ENCODE measurements at regions not wholly inside any gene's neighbourhood (a gene's known extent, or its start where the extent isn't known, plus 50 kb on each side); places are given as distances from the start of the nearest gene placed in this dataset.

- Histone ChIP-seq H2BK12ac (ENCODE audit: low read depth, low read length) (no peak overlapping the region), H3K4ac (replicated peaks; ENCODE audit: insufficient read length, low read depth, low read length) (no peak overlapping the region), H4K20me1 (replicated peaks in 1 of 2; ENCODE audit: control insufficient read depth in 1 of 2, insufficient read depth in 2 of 2, low read length in 2 of 2) (no peaks in the 10 kb centered on the region), H2BK20ac (ENCODE audit: low read length) (no peak overlapping the region), H3K27me3 (replicated peaks in 1 of 4; ENCODE audit: control insufficient read depth in 3 of 4, extremely low read depth in 1 of 4, insufficient read depth in 3 of 4, low read length in 3 of 4) (no peaks in the 10 kb centered on the region), H2BK5ac (ENCODE audit: low read depth, low read length) (no peak overlapping the region), H3K23ac (ENCODE audit: insufficient read length) (no peak overlapping the region), H3K4me1 (replicated peaks in 1 of 4; ENCODE audit: control insufficient read depth in 3 of 4, insufficient read depth in 4 of 4, low read length in 3 of 4) (peaks cover 0 to 11% (median 4%) of the 10 kb centered on the region in 4 experiments; a peak in 5 of 7 replicates), H2BK15ac (ENCODE audit: low read length) (no peak overlapping the region), H4K91ac (replicated peaks; ENCODE audit: insufficient read length, low read length) (no peak overlapping the region), H3K18ac (ENCODE audit: extremely low read depth, low read length) (no peak overlapping the region), H3K27ac (ENCODE audit: low read depth, low read length) (no peak overlapping the region), H3K9ac (replicated peaks in 1 of 4; ENCODE audit: extremely low read depth in 1 of 4, low read depth in 3 of 4, low read length in 3 of 4) (no peak overlapping the region), H3K4me3 (ENCODE audit: extremely low read depth in 1 of 4, insufficient read depth in 2 of 4, low read depth in 3 of 4, low read length in 4 of 4) (no peak overlapping the region), H2BK120ac (replicated peaks; ENCODE audit: low read depth, low read length) (no peak overlapping the region), H3K79me2 (ENCODE audit: control insufficient read depth in 1 of 2, insufficient read depth in 2 of 2, low read length in 2 of 2) (no peaks in the 10 kb centered on the region), H3K56ac (replicated peaks; ENCODE audit: insufficient read length, low read depth, low read length) (no peak overlapping the region), H4K8ac (ENCODE audit: extremely low read depth, insufficient read depth, low read length) (no peak overlapping the region), H2AFZ (ENCODE audit: low read length) (no peak overlapping the region), H3K79me1 (ENCODE audit: low read depth, low read length) (no peaks in the 10 kb centered on the region), H3K36me3 (ENCODE audit: control insufficient read depth in 2 of 4, insufficient read depth in 4 of 4, low read length in 3 of 4) (no peaks in the 10 kb centered on the region), H3K9me3 (ENCODE audit: insufficient read depth in 2 of 2, low read depth in 1 of 2, low read length in 1 of 2) (no peaks in the 10 kb centered on the region), H3K23me2 (ENCODE audit: low read depth, low read length) (no peaks in the 10 kb centered on the region), H2AK5ac (ENCODE audit: low read depth, low read length) (no peak overlapping the region), H3K4me2 (ENCODE audit: insufficient read depth in 1 of 2, low read depth in 2 of 2, low read length in 2 of 2) (no peak overlapping the region), H3K14ac (ENCODE audit: insufficient read length) (no peak overlapping the region), H4K5ac (ENCODE audit: insufficient read length, low read depth, low read length) (no peak overlapping the region)
- TF ChIP-seq RAD21 (IDR thresholded peaks at IDR 0.05 in 1 of 2, conservative IDR thresholded peaks at IDR 0.05 in 1 of 2; ENCODE audit: low read depth in 2 of 2, low read length in 2 of 2): no peak
- TF ChIP-seq KDM4A (IDR thresholded peaks at IDR 0.05; ENCODE audit: low read depth, low read length, severe bottlenecking): no peak
- no peak for TF ChIP-seq EP300 (IDR thresholded peaks at IDR 0.05; ENCODE audit: borderline replicate concordance in 1 of 2, low read depth in 2 of 2, low read length in 2 of 2)
- TF ChIP-seq CTBP2 (IDR thresholded peaks at IDR 0.05; ENCODE audit: borderline replicate concordance, insufficient read depth, insufficient read length, low read length): no peak
- no peak for TF ChIP-seq TAF1 (IDR thresholded peaks at IDR 0.05; ENCODE audit: low read depth, low read length)
- TF ChIP-seq CEBPB (IDR thresholded peaks at IDR 0.05; ENCODE audit: low read depth, low read length): no peak
- TF ChIP-seq CBX5 (IDR thresholded peaks at IDR 0.05; ENCODE audit: low read depth, low read length): no peak
- ChIA-PET POLR2A (ENCODE audit: partially characterized antibody) (no interaction called here), CTCF (ENCODE audit: partially characterized antibody) (no interaction called here)
- FAIRE-seq (no peak), DNase-seq (ENCODE audit: low read depth in 1 of 2, low spot score in 2 of 2) (no peak)
- WGBS, 2 experiments (ENCODE audit: extremely low coverage in 1 of 2, insufficient coverage in 1 of 2, insufficient read length in 1 of 2, insufficient replicate concordance in 2 of 2, low coverage in 1 of 2, low lambda C conversion rate in 2 of 2, missing lambda C conversion rate in 1 of 2): 87% methylated on average over 1 of the region's 1 CpG; no CpG with 5 or more reads in 1 of the 2 experiments
Observed at GRCh38 chr11:88040148-88040496, 135.1 kb downstream of the RAB38 start.
